ENCODE measurements at regions not wholly inside any gene's neighbourhood (a gene's known extent, or its start where the extent isn't known, plus 50 kb on each side); places are given as distances from the start of the nearest gene placed in this dataset.

DNA sequence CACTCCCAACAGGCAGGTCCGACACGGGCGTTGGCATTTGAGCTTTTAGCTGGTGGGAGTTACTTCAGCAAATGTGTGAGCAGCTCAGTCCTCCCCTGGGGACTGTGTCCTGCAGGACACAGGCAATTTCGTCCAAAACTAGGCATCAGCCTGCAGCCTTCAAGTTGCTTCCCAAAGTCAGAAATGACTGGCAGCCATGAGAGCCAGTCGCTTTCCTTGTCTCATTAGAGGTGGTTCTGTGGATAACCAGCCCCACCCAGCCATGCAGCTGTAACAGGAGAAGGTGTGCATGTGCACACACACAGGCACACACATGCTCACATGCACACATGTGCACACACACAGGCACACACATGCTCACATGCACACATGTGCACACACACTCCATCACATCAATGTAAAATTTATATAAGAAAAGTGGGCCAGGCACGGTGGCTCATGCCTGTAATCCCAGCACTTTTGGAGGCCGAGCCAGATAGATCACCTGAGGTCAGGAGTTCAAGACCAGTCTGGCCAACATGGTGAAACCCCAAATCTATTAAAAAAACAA, 138.8 kb upstream of the TCERG1L start:
- Histone ChIP-seq H3K4me1 (peaks cover 0 to 5% (median 3%) of the 10 kb centered on the region in 4 donors), H3K27me3 (peaks cover 0 to 40% of the 10 kb centered on the region in 2 donors), H3K4me3 (no peak overlapping the region), H3K9me3 (no peaks in the 10 kb centered on the region), H3K27ac (no peak overlapping the region), H3K36me3 (no peaks in the 10 kb centered on the region)
- TF ChIP-seq, protein P1, sequence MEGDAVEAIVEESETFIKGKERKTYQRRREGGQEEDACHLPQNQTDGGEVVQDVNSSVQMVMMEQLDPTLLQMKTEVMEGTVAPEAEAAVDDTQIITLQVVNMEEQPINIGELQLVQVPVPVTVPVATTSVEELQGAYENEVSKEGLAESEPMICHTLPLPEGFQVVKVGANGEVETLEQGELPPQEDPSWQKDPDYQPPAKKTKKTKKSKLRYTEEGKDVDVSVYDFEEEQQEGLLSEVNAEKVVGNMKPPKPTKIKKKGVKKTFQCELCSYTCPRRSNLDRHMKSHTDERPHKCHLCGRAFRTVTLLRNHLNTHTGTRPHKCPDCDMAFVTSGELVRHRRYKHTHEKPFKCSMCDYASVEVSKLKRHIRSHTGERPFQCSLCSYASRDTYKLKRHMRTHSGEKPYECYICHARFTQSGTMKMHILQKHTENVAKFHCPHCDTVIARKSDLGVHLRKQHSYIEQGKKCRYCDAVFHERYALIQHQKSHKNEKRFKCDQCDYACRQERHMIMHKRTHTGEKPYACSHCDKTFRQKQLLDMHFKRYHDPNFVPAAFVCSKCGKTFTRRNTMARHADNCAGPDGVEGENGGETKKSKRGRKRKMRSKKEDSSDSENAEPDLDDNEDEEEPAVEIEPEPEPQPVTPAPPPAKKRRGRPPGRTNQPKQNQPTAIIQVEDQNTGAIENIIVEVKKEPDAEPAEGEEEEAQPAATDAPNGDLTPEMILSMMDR (IDR thresholded peaks at IDR 0.05), result no peak
- intact Hi-C loops (cut with DNase I; ENCODE audit: low total_unique reads), result no loop called here
- DNase-seq, result peak in 1 of 2 donors; percentile 28

DNA sequence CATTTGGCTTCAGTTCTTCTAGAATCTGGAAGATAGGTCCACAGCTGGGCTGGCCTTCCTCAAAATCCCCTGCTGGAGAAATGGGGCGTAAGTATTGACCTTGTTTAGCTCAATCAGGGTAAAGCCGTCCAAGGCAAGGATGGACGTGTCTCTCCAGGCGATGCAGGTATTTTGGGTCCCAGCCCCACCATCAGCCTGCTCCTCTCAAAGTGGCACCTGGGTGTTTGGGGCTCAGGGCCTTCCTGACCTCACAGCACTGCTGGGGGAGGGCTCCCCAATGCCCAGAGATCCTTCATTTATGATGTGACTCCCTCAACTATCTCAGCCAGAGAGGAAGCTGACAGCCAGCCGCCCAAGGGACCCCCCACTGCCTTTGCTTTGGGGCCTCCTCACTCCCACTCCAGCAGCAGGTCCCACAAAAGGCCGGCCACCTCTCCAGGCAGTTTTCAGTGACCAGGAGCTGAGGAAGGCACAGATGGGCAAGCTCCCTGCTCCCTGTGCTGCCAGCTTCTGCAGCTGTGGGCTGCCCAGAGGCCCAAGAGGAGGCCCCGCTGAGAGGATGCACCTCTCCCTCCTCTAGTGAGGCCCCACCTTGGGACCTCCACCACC, 140.0 kb upstream of the TCERG1L start:
- no peaks in the 10 kb centered on the region for H3K36me3 ChIP-seq
- peaks cover 0 to 37% of the 10 kb centered on the region in 2 donors for H3K27me3 ChIP-seq
- TF ChIP-seq, protein P1 (IDR thresholded peaks at IDR 0.05), result no peak
- no peak overlapping the region for H3K27ac ChIP-seq
- intact Hi-C loops (cut with DNase I; ENCODE audit: low total_unique reads), result no loop called here
- no peaks in the 10 kb centered on the region for H3K9me3 ChIP-seq
- no peak overlapping the region for H3K4me3 ChIP-seq
- H3K4me1 ChIP-seq, result peaks cover 0 to 5% (median 3%) of the 10 kb centered on the region in 4 donors
- DNase-seq, result peak in 1 of 2 donors; percentile 23

DNA sequence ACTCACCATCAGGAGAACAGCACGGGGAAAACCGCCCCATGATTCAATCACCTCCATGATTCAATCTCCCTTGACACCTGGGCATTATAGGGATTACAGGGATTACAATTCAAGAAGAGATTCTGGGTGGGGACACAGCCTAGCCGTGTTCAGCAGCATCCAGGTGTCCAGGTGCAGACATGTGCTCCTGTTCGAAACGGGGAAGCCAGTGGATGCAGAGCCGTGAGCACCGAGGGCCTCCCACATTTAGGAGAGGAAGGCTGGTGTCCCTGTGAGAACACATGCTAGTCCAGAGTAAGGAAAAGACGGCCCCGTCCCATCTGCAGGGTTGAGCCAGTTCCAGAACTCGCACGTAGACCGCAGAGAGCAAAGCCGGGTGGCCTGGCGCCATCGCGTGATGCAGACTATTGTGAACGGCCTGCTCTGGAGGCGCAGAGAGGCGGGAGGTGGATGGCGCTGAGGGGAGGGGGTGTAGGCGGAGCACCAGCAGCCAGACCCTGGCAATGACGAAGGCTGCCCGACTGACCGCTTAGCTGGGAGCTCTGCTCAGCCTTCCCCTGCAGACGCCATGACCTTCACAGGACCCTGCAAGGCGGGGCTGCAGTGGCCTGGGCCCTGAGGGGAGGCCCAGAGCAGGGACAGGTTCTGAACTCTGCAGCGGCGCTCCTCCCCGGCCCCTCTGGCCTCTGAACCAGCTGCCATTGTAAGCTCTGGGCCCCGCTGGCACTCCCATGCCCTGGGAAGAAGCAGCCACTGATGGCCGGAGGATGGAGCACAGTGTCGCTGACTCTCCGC, 141.6 kb upstream of the TCERG1L start:
- H3K27me3 ChIP-seq, result peaks cover 0 to 37% of the 10 kb centered on the region in 2 donors
- DNase-seq, result peak in 1 of 2 donors; percentile 17
- H3K27ac ChIP-seq, result no peak overlapping the region
- peak overlapping the region in 1 of 2 donors; percentile 4 for H3K4me3 ChIP-seq
- peaks cover 0 to 5% (median 3%) of the 10 kb centered on the region in 4 donors for H3K4me1 ChIP-seq
- H3K36me3 ChIP-seq, result no peaks in the 10 kb centered on the region
- intact Hi-C loops (cut with DNase I; ENCODE audit: low total_unique reads), result no loop called here
- no peaks in the 10 kb centered on the region for H3K9me3 ChIP-seq
- TF ChIP-seq, protein P1 (IDR thresholded peaks at IDR 0.05), result no peak

DNA sequence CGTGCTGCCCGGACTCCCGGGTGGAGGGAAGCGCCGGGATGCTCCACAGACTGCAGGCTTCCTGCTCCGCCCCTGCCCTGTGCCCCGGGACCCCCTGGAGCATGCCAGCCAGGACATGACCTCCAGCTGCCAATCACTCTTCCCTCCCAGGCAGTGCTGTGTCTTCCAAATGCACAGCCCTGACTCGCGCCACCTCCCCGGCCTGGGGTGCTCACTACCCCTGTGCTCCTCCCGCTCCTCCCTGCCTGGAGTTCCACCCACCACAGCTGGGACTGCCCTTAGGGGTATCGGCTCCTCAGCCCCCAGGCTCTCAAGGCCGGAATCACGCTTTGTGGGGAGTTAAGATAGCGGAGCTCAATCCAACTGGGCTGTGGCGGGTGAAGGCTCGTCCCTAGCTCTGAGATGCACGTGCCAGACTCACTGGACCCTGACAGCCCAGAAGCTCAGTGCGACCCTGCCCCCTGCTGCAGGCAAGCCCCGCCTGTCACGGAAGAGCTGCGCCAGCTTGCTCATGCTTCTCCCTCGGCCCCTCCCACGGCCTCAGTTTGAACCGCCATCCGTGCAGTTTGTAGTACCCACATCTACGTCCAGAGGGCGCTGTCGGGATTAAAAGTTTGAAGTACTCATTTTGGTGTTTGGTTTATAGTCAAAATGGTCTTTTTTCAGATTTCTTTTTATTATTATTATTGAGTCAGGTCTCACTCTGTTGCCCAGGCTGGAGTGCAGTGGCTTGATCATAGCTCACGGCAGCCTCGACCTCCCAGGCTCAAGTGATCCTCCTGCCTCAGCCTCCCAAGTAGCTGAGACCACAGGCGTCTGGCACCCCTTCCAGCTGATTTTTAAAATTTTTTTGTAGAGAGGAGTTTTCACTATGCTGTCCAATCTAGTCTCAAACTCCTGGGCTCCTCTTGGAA, 142.5 kb upstream of the TCERG1L start:
- Histone ChIP-seq H3K4me3 (peak overlapping the region in 1 of 2 donors; percentile 4), H3K9me3 (no peaks in the 10 kb centered on the region), H3K27ac (no peak overlapping the region), H3K27me3 (peaks cover 0 to 36% of the 10 kb centered on the region in 2 donors), H3K4me1 (peaks cover 0 to 5% (median 3%) of the 10 kb centered on the region in 4 donors), H3K36me3 (no peaks in the 10 kb centered on the region)
- intact Hi-C loops (cut with DNase I; ENCODE audit: low total_unique reads), result no loop called here
- TF ChIP-seq, protein P1 (IDR thresholded peaks at IDR 0.05), result peak; percentile 44 to 67
- DNase-seq, result peak; percentile 45 to 71

DNA sequence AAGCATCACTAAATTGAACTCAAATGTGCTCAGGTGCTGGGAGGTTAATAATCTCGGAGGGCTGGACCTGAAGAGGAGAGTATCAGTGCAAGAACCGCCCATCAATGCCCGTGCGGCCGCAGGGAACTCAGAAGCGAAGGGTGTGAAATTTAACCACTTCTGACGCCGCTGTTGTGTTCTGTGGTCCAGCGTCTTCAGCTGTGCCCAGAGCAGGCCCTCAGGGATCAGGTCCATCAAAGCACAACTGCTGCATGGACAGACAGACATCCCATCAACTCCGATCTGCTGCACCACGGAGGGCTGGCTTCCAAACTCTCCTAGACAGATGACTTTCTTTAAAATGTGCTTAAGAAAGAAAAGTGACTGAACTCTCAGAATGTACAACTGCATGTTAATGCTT, 144.9 kb upstream of the TCERG1L start:
- TF ChIP-seq, protein P1 (IDR thresholded peaks at IDR 0.05), result no peak
- intact Hi-C loops (cut with DNase I; ENCODE audit: low total_unique reads), result no loop called here
- peaks cover 0 to 33% of the 10 kb centered on the region in 2 donors for H3K27me3 ChIP-seq
- H3K4me1 ChIP-seq, result peaks cover 0 to 5% (median 3%) of the 10 kb centered on the region in 4 donors
- no peak for DNase-seq
- H3K36me3 ChIP-seq, result no peaks in the 10 kb centered on the region
- H3K9me3 ChIP-seq, result no peaks in the 10 kb centered on the region
- no peak overlapping the region for H3K4me3 ChIP-seq
- no peak overlapping the region for H3K27ac ChIP-seq

All from tibial artery (tissue), 4 donors.